HG02938 (cell line): ENCODE measurements at regions not wholly inside any gene's neighbourhood (a gene's known extent, or its start where the extent isn't known, plus 50 kb on each side); places are given as distances from the start of the nearest gene placed in this dataset.

ENCODE experiments used
- ATAC-seq: cut with Tn5 transposase; IDR thresholded peaks from one replicate; pipeline ENCODE4 v1.9.1; 2021; ENCODE audit warnings: mild to moderate bottlenecking, moderate library complexity; ENCODE audit not compliant: unreplicated experiment

DNA sequence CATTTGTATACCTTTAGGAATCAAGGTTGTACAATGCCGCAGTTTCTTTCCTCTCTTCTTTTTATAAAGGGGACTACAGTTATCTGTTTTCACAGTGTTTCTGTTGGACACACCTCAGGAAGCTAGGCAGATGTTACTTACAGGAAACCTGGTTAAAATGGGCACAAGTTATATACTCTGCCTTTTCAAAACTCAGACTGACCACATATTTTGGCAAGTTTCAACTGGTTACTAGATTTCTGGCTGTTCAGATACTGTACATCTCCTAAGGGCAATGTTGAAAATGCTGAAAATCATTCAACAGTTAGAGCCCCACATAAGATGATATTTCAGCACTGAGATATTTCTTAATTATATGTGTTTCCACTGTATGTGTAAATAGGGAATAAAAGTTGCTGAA, 92.5 kb upstream of the SLC35B3 start:
- ATAC-seq: no peak

DNA sequence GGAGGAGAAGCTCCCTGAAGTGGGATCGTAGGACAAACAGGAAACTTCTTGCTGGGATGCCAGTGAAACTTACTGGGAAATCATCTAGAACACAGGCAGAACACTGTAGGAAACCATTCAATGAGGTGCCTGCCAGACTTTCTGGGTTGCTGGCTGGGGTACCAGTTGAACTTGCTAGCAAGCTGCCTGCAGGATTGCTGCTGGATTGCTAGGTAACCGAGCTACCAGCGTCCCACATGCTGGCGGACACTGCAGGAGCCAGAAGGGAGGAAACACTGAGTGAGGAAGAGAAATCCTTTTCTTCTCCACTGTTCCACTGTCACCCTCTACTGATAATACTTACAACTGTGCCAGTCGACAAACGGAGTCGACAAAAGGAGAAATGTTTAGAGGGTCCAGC, 91.3 kb upstream of the SLC35B3 start:
- ATAC-seq: no peak

- no peak for ATAC-seq
These were observed 90.0 kb upstream of the SLC35B3 start for GRCh38 chr6:8525370-8525769.

DNA sequence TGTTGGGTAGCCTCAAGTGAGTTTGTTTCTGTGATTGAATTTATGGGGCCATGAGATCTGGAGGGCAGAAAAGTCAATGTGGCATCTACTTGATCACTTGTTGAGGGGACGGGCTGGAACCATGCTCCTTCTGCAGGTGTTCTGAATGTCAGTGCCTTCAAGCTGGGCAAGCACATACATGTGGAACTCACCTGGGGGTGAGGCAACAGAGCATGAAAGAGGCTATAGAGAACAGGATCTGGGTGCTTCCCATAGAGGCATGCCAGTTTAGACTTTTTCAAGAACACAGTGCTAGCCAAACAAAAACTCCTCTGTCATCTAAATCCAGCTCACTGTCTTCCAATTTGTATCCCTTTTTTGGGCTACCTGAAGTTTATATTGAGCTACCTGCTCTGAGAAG, 77.8 kb upstream of the SLC35B3 start:
- ATAC-seq: no peak

- ATAC-seq: no peak
These were observed 71.9 kb upstream of the SLC35B3 start for GRCh38 chr6:8507286-8507685.

- no peak for ATAC-seq
These were observed 70.8 kb upstream of the SLC35B3 start for GRCh38 chr6:8506126-8506525.

- no peak for ATAC-seq
These were observed 64.2 kb upstream of the SLC35B3 start for GRCh38 chr6:8499540-8499939.

GRCh38 chr6:8494730-8495129, 59.4 kb upstream of the SLC35B3 start:
- no peak for ATAC-seq

DNA sequence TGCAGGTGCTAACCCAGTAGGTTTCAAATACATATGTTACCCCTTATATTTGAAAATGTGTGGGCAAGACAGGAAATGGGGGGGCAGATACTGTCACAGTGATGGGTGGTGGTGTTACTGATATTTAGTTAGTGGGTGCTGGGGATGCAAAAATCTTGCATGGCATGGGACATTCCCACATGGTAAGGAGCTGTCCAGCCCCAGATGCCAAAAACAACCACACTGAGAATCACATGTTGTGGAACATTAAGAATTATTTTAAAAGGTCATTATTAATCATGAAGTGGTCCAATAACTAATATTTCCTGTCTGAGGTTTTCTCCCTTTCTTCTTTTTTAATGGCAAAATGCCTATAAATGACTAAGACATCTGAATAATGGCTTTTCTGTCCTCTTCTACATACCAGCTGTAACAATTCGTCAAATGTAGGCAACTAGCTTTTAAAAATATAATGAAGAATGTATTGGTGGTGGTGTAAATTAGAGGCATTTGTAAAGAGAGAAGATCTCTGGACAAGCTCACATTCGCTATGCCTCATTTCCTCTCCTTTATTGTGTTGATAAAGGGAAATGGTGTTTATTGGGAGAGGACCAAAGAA, 57.3 kb upstream of the SLC35B3 start:
- no peak for ATAC-seq
